ENCODE measurements at regions not wholly inside any gene's neighbourhood (a gene's known extent, or its start where the extent isn't known, plus 50 kb on each side); places are given as distances from the start of the nearest gene placed in this dataset.

DNA sequence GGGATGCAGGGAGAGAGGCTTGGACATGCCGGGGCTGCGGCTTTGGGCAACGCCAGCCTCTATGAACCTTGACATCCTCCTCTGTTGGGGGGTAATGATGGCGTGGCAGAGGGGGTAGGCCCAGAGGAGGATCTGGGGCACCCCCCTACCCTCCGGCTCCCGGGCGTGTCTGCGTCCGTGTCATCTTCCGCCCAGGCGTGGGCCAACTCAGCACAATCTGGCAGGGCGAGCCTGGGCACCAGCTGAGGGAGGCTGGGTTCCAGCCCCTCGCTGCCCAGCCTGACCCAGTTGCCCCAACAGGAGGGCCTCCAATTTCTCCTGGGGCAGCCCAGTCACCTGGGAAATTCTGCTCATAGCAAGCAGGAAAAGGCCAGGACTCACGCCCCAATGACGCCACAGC lies 62.9 kb upstream of the IL17B start:
- H3K14ac ChIP-seq (ENCODE audit: low read length): no peak overlapping the region
- no peaks in the 10 kb centered on the region for H3K79me1 ChIP-seq (ENCODE audit: low read depth, low read length)
- peak overlapping the region; percentile 60 for H3K9ac ChIP-seq (ENCODE audit: low read depth, low read length, poor library complexity)
- no peak overlapping the region for H3K23ac ChIP-seq (ENCODE audit: low read depth, low read length, poor library complexity)
- no peaks in the 10 kb centered on the region for H3K27me3 ChIP-seq (ENCODE audit: control insufficient read depth in 3 of 3, insufficient read depth in 3 of 3, low read depth in 1 of 3, low read length in 3 of 3)
- no peaks in the 10 kb centered on the region for H3K9me3 ChIP-seq (replicated peaks in 1 of 2; ENCODE audit: control insufficient read depth in 2 of 2, insufficient read depth in 1 of 2, low read depth in 1 of 2, low read length in 2 of 2)
- no peak overlapping the region for H2BK5ac ChIP-seq (ENCODE audit: low read length)
- H3K27ac ChIP-seq (replicated peaks; ENCODE audit: low read length): no peak overlapping the region
- peaks cover 6 to 10% of the 10 kb centered on the region in 2 donors for H3K4me1 ChIP-seq (ENCODE audit: control insufficient read depth in 2 of 2, insufficient read depth in 1 of 2, low read depth in 1 of 2, low read length in 2 of 2)
- no peak overlapping the region for H3K4me3 ChIP-seq (ENCODE audit: low read length in 2 of 2)
- no peak overlapping the region for H3K4ac ChIP-seq (ENCODE audit: low read length)
- H2BK120ac ChIP-seq (ENCODE audit: low read depth, low read length): no peak overlapping the region
- peak overlapping the region; percentile 86 for H2AFZ ChIP-seq (ENCODE audit: low read length)
- peak overlapping the region; percentile 92 for H2AK5ac ChIP-seq (ENCODE audit: low read depth, low read length)
- WGBS, 2 donors (ENCODE audit: extremely low coverage in 2 of 2, insufficient read length in 2 of 2, insufficient replicate concordance in 1 of 2): no CpG with 5 or more reads among the region's 15 CpGs
- H3K18ac ChIP-seq (ENCODE audit: low read length): peak overlapping the region; percentile 41
- H2BK15ac ChIP-seq (ENCODE audit: low read length): peak overlapping the region; percentile 6
- H4K8ac ChIP-seq (ENCODE audit: low read depth, low read length): no peak overlapping the region
- H2BK12ac ChIP-seq (ENCODE audit: low read length): no peak overlapping the region
- DNase-seq (ENCODE audit: low spot score): no peak
- no peaks in the 10 kb centered on the region for H3K36me3 ChIP-seq (replicated peaks in 1 of 2; ENCODE audit: control insufficient read depth in 2 of 2, insufficient read depth in 2 of 2, low read length in 2 of 2)
- no peak overlapping the region for H3K4me2 ChIP-seq (ENCODE audit: insufficient read depth, low read length, poor library complexity, severe bottlenecking)
- H4K91ac ChIP-seq (ENCODE audit: low read depth, low read length, poor library complexity): no peak overlapping the region

DNA sequence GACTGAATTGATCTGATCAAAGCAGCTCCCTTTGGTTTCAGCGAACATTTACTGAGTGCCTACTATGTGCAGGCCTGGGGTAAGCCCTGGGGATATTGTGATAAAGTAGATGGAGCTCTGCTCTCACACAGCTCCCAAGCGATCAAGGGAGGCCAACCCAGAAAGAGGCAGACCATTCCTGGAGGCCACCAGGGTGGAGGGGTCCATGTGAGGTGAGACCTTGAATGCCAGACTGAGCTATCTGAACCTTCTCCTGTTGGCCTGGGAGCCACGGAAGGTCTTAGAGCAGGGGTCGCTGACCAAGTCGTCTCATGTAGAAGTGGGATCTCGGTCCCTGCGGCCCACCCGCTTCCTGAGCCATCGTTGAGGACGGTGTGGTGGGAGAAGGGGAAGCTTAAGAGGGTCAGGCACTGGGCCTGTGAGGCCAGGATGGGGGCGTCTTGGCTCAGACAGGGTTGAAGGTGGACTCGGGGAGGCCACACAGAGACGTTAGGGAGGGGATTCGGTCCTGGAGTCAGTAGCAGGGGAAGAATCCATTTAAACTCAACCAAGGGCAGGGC lies 62.2 kb upstream of the IL17B start:
- Histone ChIP-seq H3K4me2 (ENCODE audit: insufficient read depth, low read length, poor library complexity, severe bottlenecking) (no peak overlapping the region), H3K27me3 (ENCODE audit: control insufficient read depth in 3 of 3, insufficient read depth in 3 of 3, low read depth in 1 of 3, low read length in 3 of 3) (no peaks in the 10 kb centered on the region), H3K9ac (ENCODE audit: low read depth, low read length, poor library complexity) (no peak overlapping the region), H4K8ac (ENCODE audit: low read depth, low read length) (no peak overlapping the region), H2BK120ac (ENCODE audit: low read depth, low read length) (no peak overlapping the region), H3K9me3 (replicated peaks in 1 of 2; ENCODE audit: control insufficient read depth in 2 of 2, insufficient read depth in 1 of 2, low read depth in 1 of 2, low read length in 2 of 2) (no peaks in the 10 kb centered on the region), H3K79me1 (ENCODE audit: low read depth, low read length) (no peaks in the 10 kb centered on the region), H2BK15ac (ENCODE audit: low read length) (peak overlapping the region; percentile 6), H3K4me1 (ENCODE audit: control insufficient read depth in 2 of 2, insufficient read depth in 1 of 2, low read depth in 1 of 2, low read length in 2 of 2) (peaks cover 6 to 10% of the 10 kb centered on the region in 2 donors), H2BK5ac (ENCODE audit: low read length) (no peak overlapping the region), H3K14ac (ENCODE audit: low read length) (no peak overlapping the region), H3K36me3 (replicated peaks in 1 of 2; ENCODE audit: control insufficient read depth in 2 of 2, insufficient read depth in 2 of 2, low read length in 2 of 2) (no peaks in the 10 kb centered on the region), H3K4me3 (ENCODE audit: low read length in 2 of 2) (no peak overlapping the region), H3K18ac (ENCODE audit: low read length) (no peak overlapping the region), H3K27ac (replicated peaks; ENCODE audit: low read length) (no peak overlapping the region), H3K4ac (ENCODE audit: low read length) (no peak overlapping the region), H2AFZ (ENCODE audit: low read length) (no peak overlapping the region), H2BK12ac (ENCODE audit: low read length) (no peak overlapping the region), H4K91ac (ENCODE audit: low read depth, low read length, poor library complexity) (no peak overlapping the region), H2AK5ac (ENCODE audit: low read depth, low read length) (peak overlapping the region; percentile 92), H3K23ac (ENCODE audit: low read depth, low read length, poor library complexity) (no peak overlapping the region)
- WGBS, 2 donors (ENCODE audit: extremely low coverage in 2 of 2, insufficient read length in 2 of 2, insufficient replicate concordance in 1 of 2): no CpG with 5 or more reads among the region's 14 CpGs
- DNase-seq (ENCODE audit: low spot score): no peak

DNA sequence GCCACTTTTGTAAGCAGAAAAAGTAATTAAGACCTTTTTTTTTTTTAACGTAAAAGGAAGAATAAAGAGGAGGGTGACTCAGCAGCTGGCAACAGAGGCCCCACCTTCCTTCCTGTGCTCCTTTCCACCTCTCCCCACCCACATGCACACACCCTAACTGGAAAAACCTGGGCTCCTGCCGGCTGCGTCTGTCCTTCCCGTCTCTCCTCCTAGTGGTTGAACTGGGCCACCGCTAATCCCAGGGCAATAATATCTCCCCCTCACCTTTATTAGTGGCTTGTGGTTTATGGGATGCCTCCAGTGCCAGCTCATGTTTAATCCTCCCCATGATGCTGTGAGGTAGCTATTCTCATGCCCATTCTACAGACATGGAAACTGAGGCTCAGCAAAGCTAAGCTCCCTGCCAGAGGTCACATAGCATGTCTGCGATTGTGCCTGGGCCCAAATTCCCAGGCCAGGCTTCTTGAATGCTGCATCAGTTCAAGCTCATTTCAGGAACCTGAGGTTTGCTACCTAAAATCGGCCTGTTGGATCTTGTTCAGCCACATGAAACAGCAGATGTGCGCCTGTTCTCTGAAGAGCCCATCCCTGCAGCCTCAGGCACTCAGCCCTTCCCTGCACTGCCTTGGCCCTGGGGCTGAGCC lies 60.9 kb upstream of the IL17B start:
- H2BK15ac ChIP-seq (ENCODE audit: low read length): no peak overlapping the region
- peaks cover 3 to 6% of the 10 kb centered on the region in 2 donors for H3K4me1 ChIP-seq (ENCODE audit: control insufficient read depth in 2 of 2, insufficient read depth in 1 of 2, low read depth in 1 of 2, low read length in 2 of 2)
- H3K4me3 ChIP-seq (ENCODE audit: low read length in 2 of 2): no peak overlapping the region
- no peaks in the 10 kb centered on the region for H3K27me3 ChIP-seq (ENCODE audit: control insufficient read depth in 3 of 3, insufficient read depth in 3 of 3, low read depth in 1 of 3, low read length in 3 of 3)
- H3K4ac ChIP-seq (ENCODE audit: low read length): no peak overlapping the region
- no peak overlapping the region for H2BK120ac ChIP-seq (ENCODE audit: low read depth, low read length)
- no peak overlapping the region for H3K9ac ChIP-seq (ENCODE audit: low read depth, low read length, poor library complexity)
- H3K79me1 ChIP-seq (ENCODE audit: low read depth, low read length): no peaks in the 10 kb centered on the region
- H3K14ac ChIP-seq (ENCODE audit: low read length): no peak overlapping the region
- WGBS, 2 donors (ENCODE audit: extremely low coverage in 2 of 2, insufficient read length in 2 of 2, insufficient replicate concordance in 1 of 2): no CpG with 5 or more reads among the region's 8 CpGs
- no peak overlapping the region for H3K4me2 ChIP-seq (ENCODE audit: insufficient read depth, low read length, poor library complexity, severe bottlenecking)
- H4K91ac ChIP-seq (ENCODE audit: low read depth, low read length, poor library complexity): no peak overlapping the region
- H4K8ac ChIP-seq (ENCODE audit: low read depth, low read length): no peak overlapping the region
- no peak overlapping the region for H2BK5ac ChIP-seq (ENCODE audit: low read length)
- no peak overlapping the region for H3K27ac ChIP-seq (replicated peaks; ENCODE audit: low read length)
- H3K36me3 ChIP-seq (replicated peaks in 1 of 2; ENCODE audit: control insufficient read depth in 2 of 2, insufficient read depth in 2 of 2, low read length in 2 of 2): no peaks in the 10 kb centered on the region
- H2AK5ac ChIP-seq (ENCODE audit: low read depth, low read length): peak overlapping the region; percentile 30
- H3K18ac ChIP-seq (ENCODE audit: low read length): no peak overlapping the region
- no peaks in the 10 kb centered on the region for H3K9me3 ChIP-seq (replicated peaks in 1 of 2; ENCODE audit: control insufficient read depth in 2 of 2, insufficient read depth in 1 of 2, low read depth in 1 of 2, low read length in 2 of 2)
- DNase-seq (ENCODE audit: low spot score): no peak
- no peak overlapping the region for H3K23ac ChIP-seq (ENCODE audit: low read depth, low read length, poor library complexity)
- H2AFZ ChIP-seq (ENCODE audit: low read length): no peak overlapping the region
- H2BK12ac ChIP-seq (ENCODE audit: low read length): no peak overlapping the region

DNA sequence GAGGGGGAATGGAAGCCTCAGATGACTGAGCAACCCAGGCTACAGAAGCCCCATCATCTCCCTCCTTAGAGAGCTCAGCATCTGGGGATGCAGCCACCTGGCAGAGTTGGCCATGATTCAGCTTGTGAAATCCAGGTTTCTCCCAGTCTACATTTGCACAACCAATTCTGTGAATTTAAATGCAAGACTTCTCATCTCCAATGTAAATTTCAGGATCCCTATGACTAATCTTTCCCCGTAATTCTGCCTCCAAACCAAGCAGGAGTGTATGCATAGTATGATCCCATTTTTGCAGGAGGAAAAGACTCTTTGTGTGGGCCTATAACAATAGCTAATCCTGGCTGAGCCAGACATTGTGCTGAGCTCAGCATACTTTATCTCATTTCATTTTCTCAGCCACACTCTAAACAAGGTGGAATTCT lies 59.6 kb upstream of the IL17B start:
- Histone ChIP-seq H3K4me2 (ENCODE audit: insufficient read depth, low read length, poor library complexity, severe bottlenecking) (no peak overlapping the region), H3K9me3 (replicated peaks in 1 of 2; ENCODE audit: control insufficient read depth in 2 of 2, insufficient read depth in 1 of 2, low read depth in 1 of 2, low read length in 2 of 2) (no peaks in the 10 kb centered on the region), H3K27ac (replicated peaks; ENCODE audit: low read length) (no peak overlapping the region), H3K4me1 (ENCODE audit: control insufficient read depth in 2 of 2, insufficient read depth in 1 of 2, low read depth in 1 of 2, low read length in 2 of 2) (peaks cover 3 to 6% of the 10 kb centered on the region in 2 donors), H3K4ac (ENCODE audit: low read length) (no peak overlapping the region), H3K14ac (ENCODE audit: low read length) (no peak overlapping the region), H2AK5ac (ENCODE audit: low read depth, low read length) (no peak overlapping the region), H3K79me1 (ENCODE audit: low read depth, low read length) (no peaks in the 10 kb centered on the region), H3K9ac (ENCODE audit: low read depth, low read length, poor library complexity) (no peak overlapping the region), H4K91ac (ENCODE audit: low read depth, low read length, poor library complexity) (no peak overlapping the region), H2BK120ac (ENCODE audit: low read depth, low read length) (no peak overlapping the region), H3K23ac (ENCODE audit: low read depth, low read length, poor library complexity) (no peak overlapping the region), H2AFZ (ENCODE audit: low read length) (no peak overlapping the region), H3K18ac (ENCODE audit: low read length) (no peak overlapping the region), H3K27me3 (ENCODE audit: control insufficient read depth in 3 of 3, insufficient read depth in 3 of 3, low read depth in 1 of 3, low read length in 3 of 3) (no peaks in the 10 kb centered on the region), H2BK15ac (ENCODE audit: low read length) (no peak overlapping the region), H4K8ac (ENCODE audit: low read depth, low read length) (no peak overlapping the region), H2BK12ac (ENCODE audit: low read length) (no peak overlapping the region), H2BK5ac (ENCODE audit: low read length) (no peak overlapping the region), H3K36me3 (replicated peaks in 1 of 2; ENCODE audit: control insufficient read depth in 2 of 2, insufficient read depth in 2 of 2, low read length in 2 of 2) (no peaks in the 10 kb centered on the region), H3K4me3 (ENCODE audit: low read length in 2 of 2) (no peak overlapping the region)
- no CpG with 5 or more reads among the region's 1 CpG for WGBS, 2 donors (ENCODE audit: extremely low coverage in 2 of 2, insufficient read length in 2 of 2, insufficient replicate concordance in 1 of 2)
- no peak for DNase-seq (ENCODE audit: low spot score)
